Stimulated activated CD8-positive, alpha-beta memory T cell treated with anti-CD3 and anti-CD28 coated beads, Interleukin-7, amount 100 ng/mL, for 24 hours (primary cell): ENCODE measurements at regions not wholly inside any gene's neighbourhood (a gene's known extent, or its start where the extent isn't known, plus 50 kb on each side); places are given as distances from the start of the nearest gene placed in this dataset.

Experiments
- DNase-seq: peaks from one replicate; pipeline ENCODE4 v3.0.0-alpha.2; 2020; ENCODE audit warnings: low read depth

DNA sequence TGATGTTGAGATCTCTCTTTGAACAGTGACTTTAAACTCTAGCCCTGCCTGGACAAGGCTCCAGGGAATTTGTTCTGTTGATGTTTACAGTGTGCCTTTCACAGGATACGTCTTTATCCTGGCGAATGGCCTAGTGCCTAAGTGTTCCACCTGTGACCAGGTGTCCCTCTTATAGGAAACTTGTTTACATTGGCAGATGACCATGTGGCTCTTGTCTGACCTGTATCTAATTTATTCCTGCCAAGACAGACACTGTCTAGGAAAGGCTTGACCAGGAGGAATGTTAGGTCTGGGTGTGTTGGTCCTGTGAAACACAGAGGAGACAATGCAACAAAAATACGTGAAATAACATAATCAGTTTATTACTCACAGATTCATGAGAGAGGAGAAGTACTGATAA is 875.6 kb downstream of the METTL15 start:
- DNase-seq: no peak

DNA sequence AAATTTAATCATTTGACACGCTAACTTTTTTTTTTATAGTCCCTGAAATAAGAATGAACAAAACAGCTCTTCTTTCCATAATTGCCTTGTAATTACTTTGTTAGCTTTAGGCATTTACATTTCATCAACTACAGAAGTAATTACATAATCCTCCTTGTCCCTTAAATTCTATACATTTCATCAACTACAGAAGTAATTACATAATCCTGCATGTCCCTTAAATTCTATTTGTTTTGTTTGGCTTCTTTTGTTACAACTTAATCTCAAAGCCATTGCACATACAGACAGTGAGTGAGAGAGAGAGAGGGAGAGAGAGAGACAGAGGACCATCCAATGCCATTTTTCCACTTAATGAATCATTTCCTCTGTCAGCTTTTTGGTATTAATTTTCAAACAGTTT is 873.2 kb downstream of the METTL15 start:
- DNase-seq: no peak

GRCh38 chr11:28976801-28977145 is 868.6 kb downstream of the METTL15 start:
- no peak for DNase-seq

- DNase-seq: no peak
Measured at GRCh38 chr11:28976012-28976800, 868.0 kb downstream of the METTL15 start.

DNA sequence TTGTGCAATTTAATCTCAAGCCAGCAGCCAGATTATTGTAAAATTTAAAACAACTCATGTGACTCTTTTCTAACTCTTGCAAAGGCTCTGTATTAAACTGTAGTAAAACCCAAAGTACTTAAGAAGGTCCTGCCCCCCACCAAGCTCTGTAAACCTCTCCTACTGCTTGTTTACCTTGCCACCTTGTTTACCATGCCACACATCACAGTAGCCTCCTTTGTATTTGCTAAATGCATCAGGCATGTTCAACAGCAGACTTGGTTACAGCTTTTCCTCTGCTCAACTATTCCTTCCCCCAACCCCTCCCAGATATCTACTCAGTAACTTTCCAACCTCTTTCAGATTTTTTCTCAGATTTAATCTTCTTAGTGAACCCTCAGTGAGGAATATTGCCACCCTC is 861.6 kb downstream of the METTL15 start:
- no peak for DNase-seq

DNA sequence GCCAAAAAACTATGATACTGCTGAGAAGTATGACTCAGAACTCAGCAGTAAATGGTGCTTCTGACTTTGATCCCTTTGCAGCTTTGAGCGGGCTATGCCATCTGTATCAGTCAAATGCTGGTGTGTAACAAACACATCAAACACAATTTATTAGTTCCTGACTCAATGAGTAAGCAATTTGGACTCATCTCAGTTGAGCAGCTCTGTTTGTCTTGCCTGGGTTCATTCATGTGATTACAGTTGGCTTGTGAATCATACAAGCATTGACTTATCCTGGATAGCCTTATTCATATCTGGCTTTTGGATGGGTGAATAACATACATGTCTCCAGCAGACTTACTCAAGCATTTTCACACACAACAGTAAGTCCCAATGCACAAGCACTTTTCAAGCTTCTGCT is 858.8 kb downstream of the METTL15 start:
- no peak for DNase-seq

DNA sequence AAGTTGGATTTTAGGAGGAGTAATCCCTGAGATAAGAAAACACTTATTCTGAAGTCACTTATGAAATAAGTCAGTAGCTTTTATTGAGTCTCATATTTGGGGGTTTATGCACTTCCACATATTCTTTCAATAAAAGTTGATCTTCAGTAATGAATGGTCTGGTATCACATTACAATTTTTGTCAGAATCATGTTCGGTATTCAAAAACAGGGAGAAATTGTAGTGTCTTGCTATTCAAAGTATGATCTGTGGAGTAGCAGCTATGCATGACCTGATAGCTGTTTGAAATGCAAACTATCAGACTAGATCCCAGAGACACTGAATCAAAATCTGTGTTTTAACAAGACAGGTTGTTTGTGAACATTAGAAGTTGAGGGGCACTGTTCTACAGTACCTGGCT is 857.6 kb downstream of the METTL15 start:
- no peak for DNase-seq

DNA sequence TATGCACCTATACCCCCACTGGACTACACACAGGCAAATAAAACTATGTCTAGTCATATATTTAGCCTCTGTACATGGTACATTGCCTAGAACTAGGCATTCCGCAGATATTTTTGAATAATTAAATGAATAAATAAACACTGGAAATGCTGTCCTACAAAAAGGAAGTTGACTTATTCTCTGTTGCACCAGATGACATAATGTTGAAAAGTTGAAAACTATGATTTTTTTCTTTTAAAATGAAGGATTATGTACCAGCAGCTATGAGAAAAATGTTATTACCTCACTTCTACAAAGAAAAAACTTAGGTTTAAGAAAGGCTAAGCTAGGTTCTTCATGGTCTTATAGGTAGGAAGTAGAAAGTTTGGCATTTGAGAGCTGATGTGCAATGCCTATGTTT is 856.6 kb downstream of the METTL15 start:
- no peak for DNase-seq

- no peak for DNase-seq
Measured at GRCh38 chr11:28963187-28963586, 855.0 kb downstream of the METTL15 start.

DNA sequence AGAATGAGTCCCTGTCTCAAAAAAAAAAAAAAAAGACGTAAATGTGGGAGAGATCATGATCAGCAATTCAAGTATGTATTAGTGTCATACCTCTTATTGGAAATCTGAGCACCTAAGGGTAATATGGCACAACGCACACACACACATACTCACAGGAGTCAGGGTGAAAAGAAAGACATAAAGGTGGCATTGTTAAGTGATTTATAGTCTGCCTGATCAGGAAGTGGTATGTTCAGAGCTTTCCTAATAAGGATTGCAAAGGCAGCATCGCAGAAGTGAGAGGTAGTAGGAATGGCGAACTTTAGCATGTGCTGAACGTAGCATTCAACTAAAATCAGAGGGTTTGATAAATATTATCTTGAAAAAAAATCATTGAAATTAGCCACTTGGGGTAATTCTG is 854.3 kb downstream of the METTL15 start:
- DNase-seq: no peak

GRCh38 chr11:28961726-28962125 is 853.5 kb downstream of the METTL15 start:
- no peak for DNase-seq

DNA sequence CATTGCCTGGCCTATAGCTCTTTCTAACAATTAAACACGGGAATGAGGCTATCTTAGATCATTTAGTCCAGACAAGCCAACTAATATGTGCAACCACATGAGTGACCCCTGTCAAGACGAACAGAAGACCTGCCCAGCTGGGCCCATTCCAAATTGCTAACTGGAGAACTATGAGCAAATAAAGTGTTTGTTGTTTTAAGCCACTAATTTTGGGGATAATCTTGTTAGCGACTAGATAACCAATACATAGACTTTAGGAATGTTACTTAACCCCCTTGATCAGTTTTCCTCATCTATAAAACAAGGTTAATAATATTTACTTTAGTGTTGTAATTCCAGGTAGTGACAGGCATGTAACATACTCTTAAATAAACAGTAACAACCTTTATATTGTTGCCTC is 848.3 kb downstream of the METTL15 start:
- no peak for DNase-seq

DNA sequence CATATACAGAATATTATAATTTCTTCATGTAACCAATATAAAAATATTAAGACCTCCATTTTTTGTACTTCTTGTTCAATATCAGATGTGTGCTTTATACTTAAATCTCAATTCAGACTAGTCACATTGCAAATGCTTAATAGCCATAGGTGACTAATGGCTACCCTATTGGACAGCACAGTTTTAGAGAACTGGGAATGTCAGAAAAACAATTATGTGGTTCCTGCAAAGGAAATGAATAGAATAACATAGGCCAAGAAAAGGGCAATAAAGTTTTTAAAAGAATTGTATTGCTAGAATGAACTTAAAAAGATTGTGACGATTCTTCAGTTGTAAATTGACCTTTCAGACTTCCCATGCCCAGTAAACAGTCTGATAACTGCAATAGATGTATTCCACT is 843.0 kb downstream of the METTL15 start:
- DNase-seq: no peak

DNA sequence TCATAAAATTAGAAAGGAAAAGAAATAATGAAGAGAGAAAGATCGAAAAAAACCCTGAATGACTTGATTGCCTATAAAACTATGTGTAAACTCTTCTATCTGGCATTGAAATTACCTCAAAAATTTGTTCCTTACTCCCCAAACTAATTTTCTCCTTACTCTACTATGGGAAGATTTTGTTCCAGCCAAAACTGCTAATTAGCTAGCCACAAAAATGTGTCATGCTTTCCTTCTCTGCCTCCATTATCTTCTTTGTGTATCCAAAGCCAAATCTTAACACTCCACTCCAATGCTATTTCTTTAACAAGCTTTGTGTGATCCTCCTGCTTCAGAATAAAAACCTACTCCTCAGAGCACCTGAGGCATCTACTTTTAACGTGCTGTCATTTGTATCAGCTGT is 831.2 kb downstream of the METTL15 start:
- DNase-seq: no peak

DNA sequence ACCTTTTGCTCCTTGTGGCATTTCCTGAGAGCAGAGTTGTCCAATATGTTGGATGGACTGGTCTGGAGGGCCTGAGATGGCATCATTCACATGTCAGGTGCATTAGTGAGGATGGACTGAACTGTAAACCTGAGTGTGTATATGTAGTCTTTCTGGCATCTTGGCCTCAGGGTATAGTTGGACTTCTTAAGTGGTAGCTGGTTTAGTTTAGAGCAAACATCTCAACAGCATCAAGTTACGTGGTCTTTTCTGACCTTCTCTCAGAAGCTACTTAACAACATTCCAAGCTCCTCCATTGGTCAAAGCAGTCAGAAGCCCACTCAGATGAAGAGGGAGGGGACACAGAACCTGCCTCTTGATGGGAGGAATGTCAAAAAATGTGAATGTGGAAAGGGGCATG is 829.9 kb downstream of the METTL15 start:
- DNase-seq: no peak

DNA sequence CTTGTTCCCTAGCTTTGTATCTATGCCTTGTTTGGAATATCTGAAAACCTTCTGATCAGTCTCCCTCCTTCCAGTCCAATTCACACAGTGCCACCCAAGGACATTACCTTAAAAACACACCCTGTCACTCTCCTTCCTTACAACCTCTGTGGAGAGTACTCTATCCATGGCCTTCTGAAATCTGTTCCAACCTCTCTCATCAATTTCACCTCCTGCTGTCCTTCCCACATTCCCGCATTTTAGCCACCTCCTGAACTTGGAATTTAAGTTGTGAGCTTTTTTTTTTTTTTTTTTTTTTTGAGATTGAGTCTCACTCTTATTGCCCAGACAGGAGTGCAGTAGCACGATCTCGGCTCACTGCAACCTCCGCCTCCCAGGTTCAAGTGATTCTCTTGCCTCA is 824.8 kb downstream of the METTL15 start:
- DNase-seq: no peak

GRCh38 chr11:28924004-28924403 is 815.8 kb downstream of the METTL15 start:
- DNase-seq: no peak

DNA sequence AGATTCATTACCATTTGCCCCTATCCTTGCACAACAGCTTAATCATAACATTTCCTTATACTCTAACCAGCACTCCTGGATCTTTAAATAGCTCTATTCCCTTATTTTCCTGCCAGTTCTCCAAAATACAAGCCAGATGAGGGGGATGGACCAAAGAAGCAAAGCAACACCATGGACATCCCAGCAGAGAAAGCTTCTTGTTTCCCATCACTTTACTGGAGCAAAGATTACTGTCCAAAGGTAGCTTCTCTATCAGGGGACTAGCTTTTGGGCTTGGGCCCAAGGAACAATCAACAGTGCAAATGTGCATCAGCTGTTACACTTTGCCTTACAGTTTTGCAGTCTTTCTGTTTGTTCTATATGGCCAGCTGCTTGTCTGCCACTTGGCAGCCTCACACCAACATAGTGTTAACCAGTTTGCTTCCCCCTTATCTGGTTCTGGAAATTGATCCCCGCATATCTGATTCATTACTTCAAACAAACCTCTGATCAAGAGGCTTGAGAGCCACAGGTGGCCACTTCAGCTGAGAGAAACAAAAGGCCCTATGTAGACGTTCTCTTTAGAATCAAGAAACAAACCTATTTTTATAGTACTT is 814.3 kb downstream of the METTL15 start:
- no peak for DNase-seq

DNA sequence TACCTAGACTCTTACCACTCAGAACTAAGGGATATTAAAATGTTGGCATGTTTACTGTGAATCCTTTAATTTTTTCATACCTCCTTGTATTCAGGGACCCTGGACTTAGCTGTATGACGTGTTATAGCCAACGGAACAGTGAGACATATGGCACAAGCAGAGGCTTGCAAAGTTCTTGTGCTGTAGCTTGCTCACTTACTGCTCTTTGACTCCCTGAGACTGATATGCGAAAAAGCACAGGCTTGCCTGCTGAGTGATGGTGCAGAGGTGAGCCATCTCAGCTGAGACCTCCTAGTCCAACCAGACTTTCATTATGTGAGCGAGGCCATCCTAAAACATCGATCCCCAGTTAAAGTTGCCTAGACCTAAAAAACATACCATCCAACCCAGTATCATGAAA is 811.0 kb downstream of the METTL15 start:
- DNase-seq: no peak

GRCh38 chr11:28913883-28914282 is 805.7 kb downstream of the METTL15 start:
- no peak for DNase-seq

- no peak for DNase-seq
Measured at GRCh38 chr11:28911829-28912228, 803.6 kb downstream of the METTL15 start.

DNA sequence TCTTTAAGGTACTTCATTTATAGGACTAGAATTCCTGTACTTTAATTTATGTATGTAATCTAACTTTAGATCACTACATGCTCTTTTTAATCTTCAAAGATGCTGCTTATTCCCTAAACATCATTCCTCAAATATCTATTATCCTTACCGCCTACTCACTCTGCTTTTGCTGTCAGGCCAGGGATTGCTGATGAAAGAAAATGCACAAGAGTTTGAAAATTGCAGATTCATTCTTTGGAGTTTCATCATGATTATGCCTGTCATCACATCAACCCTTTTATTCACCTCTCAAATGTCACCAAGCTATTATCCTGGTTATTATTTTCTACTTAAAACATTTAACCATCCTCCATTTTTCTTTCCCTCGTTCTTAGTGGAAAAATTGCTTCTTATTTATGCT is 802.7 kb downstream of the METTL15 start:
- no peak for DNase-seq

GRCh38 chr11:28903716-28904115 is 795.5 kb downstream of the METTL15 start:
- no peak for DNase-seq

- no peak for DNase-seq
Measured at GRCh38 chr11:28900427-28900826, 792.2 kb downstream of the METTL15 start.
